H9 (cell line): ENCODE measurements at regions not wholly inside any gene's neighbourhood (a gene's known extent, or its start where the extent isn't known, plus 50 kb on each side); places are given as distances from the start of the nearest gene placed in this dataset.
A peak's percentile ranks its signal among the peaks of the same experiment; 100 is the strongest.

ENCODE experiments used
- DNase-seq: peaks from one replicate; pipeline ENCODE4 v3.0.0-alpha.2; 2017
- H2AFZ ChIP-seq: one replicate; pipeline ENCODE4 v1.6.1; 2013; ENCODE audit warnings: mild to moderate bottlenecking, low read length, control low read depth, moderate library complexity
- H2AK5ac ChIP-seq: 2 replicates; pipeline ENCODE4 v1.6.1; 2013; ENCODE audit warnings: low read length, control low read depth, mixed read lengths; ENCODE audit not compliant: insufficient read length
- H2BK120ac ChIP-seq: one replicate; pipeline ENCODE4 v1.6.1; 2013; ENCODE audit warnings: low read depth, mild to moderate bottlenecking, low read length, control low read depth, inconsistent platforms; ENCODE audit not compliant: poor library complexity, severe bottlenecking
- H2BK12ac ChIP-seq: 2 replicates; pipeline ENCODE4 v1.6.1; 2013; ENCODE audit warnings: low read length, control low read depth, mixed read lengths, low read depth; ENCODE audit not compliant: insufficient read length
- H2BK15ac ChIP-seq: 2 replicates; pipeline ENCODE4 v1.6.1; 2013; ENCODE audit warnings: low read depth, low read length, control low read depth
- H2BK20ac ChIP-seq: one replicate; pipeline ENCODE4 v1.6.1; 2013; ENCODE audit warnings: low read depth, mild to moderate bottlenecking, low read length, control low read depth, inconsistent platforms; ENCODE audit not compliant: poor library complexity, severe bottlenecking
- H2BK5ac ChIP-seq: 2 replicates; pipeline ENCODE4 v1.6.1; 2013; ENCODE audit warnings: low read length, control low read depth, mixed read lengths; ENCODE audit not compliant: insufficient read length
- H3K14ac ChIP-seq: 2 replicates; pipeline ENCODE4 v1.6.1; 2013; ENCODE audit warnings: low read length, control low read depth; ENCODE audit not compliant: insufficient read depth
- H3K18ac ChIP-seq: 2 replicates; pipeline ENCODE4 v1.6.1; 2013; ENCODE audit warnings: low read depth, mild to moderate bottlenecking, mixed read lengths, low read length, control low read depth; ENCODE audit not compliant: insufficient read length
- H3K23ac ChIP-seq: 2 replicates; pipeline ENCODE4 v1.6.1; 2013; ENCODE audit warnings: low read length, control low read depth, mixed read lengths, low read depth; ENCODE audit not compliant: insufficient read length
- H3K23me2 ChIP-seq: 2 replicates; pipeline ENCODE4 v1.6.1; 2013; ENCODE audit warnings: low read depth, mild to moderate bottlenecking, mixed read lengths, low read length, control low read depth; ENCODE audit not compliant: insufficient read length, poor library complexity, severe bottlenecking
- H3K27ac ChIP-seq: 2 replicates; pipeline ENCODE4 v1.5.1; 2013; ENCODE audit warnings: low read length, control low read depth, mixed read lengths, low read depth; ENCODE audit not compliant: insufficient read length
- H3K27me3 ChIP-seq: 2 replicates; pipeline ENCODE4 v1.6.1; 2013; ENCODE audit warnings: low read length, control low read depth, inconsistent platforms; ENCODE audit not compliant: insufficient read depth
- H3K4ac ChIP-seq: 2 replicates; pipeline ENCODE4 v1.6.1; 2013; ENCODE audit warnings: low read depth, mild to moderate bottlenecking, control low read depth, inconsistent platforms, low read length, moderate library complexity
- H3K4me1 ChIP-seq: 2 replicates; pipeline ENCODE4 v1.6.1; 2013; ENCODE audit warnings: low read length, control low read depth, inconsistent platforms; ENCODE audit not compliant: insufficient read depth
- H3K4me2 ChIP-seq: 2 replicates; pipeline ENCODE4 v1.6.1; 2013; ENCODE audit warnings: low read length, control low read depth, mixed read lengths; ENCODE audit not compliant: insufficient read length, insufficient read depth
- H3K56ac ChIP-seq: 2 replicates; pipeline ENCODE4 v1.6.1; 2013; ENCODE audit warnings: low read depth, mild to moderate bottlenecking, mixed read lengths, low read length, control low read depth; ENCODE audit not compliant: insufficient read length
- H3K79me1 ChIP-seq: 2 replicates; pipeline ENCODE4 v1.6.1; 2013; ENCODE audit warnings: low read depth, mild to moderate bottlenecking, moderate library complexity, low read length, control low read depth, inconsistent platforms; ENCODE audit not compliant: insufficient read depth, poor library complexity, severe bottlenecking
- H3K79me2 ChIP-seq: 2 replicates; pipeline ENCODE4 v1.6.1; 2013; ENCODE audit warnings: low read length, control low read depth, inconsistent platforms; ENCODE audit not compliant: insufficient read depth
- H3K9ac ChIP-seq: 2 replicates; pipeline ENCODE4 v1.6.1; 2013; ENCODE audit warnings: low read length, control low read depth, mixed read lengths; ENCODE audit not compliant: insufficient read length; ENCODE audit errors: extremely low read depth
- H3K9me3 ChIP-seq: one replicate; pipeline ENCODE4 v1.6.1; 2013; ENCODE audit warnings: low read depth, low read length, inconsistent platforms; ENCODE audit not compliant: control insufficient read depth
- H3T11ph ChIP-seq: one replicate; pipeline ENCODE4 v1.6.1; 2013; ENCODE audit warnings: mild to moderate bottlenecking, low read length, control low read depth, inconsistent platforms
- H4K20me1 ChIP-seq: one replicate; pipeline ENCODE4 v1.6.1; 2013; ENCODE audit not compliant: control insufficient read depth, insufficient read length, insufficient read depth
- H4K5ac ChIP-seq: 2 replicates; pipeline ENCODE4 v1.6.1; 2013; ENCODE audit warnings: low read depth, mild to moderate bottlenecking, mixed read lengths, low read length, control low read depth; ENCODE audit not compliant: insufficient read length
- H4K8ac ChIP-seq: replicated peaks from 2 replicates; pipeline ENCODE4 v1.6.1; 2013; ENCODE audit warnings: low read length, control low read depth, mixed read lengths, low read depth; ENCODE audit not compliant: insufficient read length
- H4K91ac ChIP-seq: 2 replicates; pipeline ENCODE4 v1.6.1; 2013; ENCODE audit warnings: low read depth, mild to moderate bottlenecking, moderate library complexity, mixed read lengths, low read length, control low read depth; ENCODE audit not compliant: insufficient read length
- H3K27ac Mint-ChIP-seq, 3 experiments: 2 replicates in 2 of 3; 3 replicates in 1 of 3; pipeline ENCODE4 v1.8.0; 2020 to 2021; ENCODE audit warnings: mixed read lengths in 3 of 3, mild to moderate bottlenecking in 1 of 3, moderate library complexity in 1 of 3
- H3K27me3 Mint-ChIP-seq: 2 replicates; pipeline ENCODE4 v1.8.0; 2021; ENCODE audit warnings: low read depth, mild to moderate bottlenecking, moderate library complexity, mixed read lengths
- H3K36me3 Mint-ChIP-seq, 3 experiments: 2 replicates in 2 of 3; 3 replicates in 1 of 3; pipeline ENCODE4 v1.8.0; 2020 to 2021; ENCODE audit warnings: low read depth in 3 of 3, mixed read lengths in 3 of 3; ENCODE audit not compliant: insufficient read depth in 1 of 3
- H3K4me1 Mint-ChIP-seq, 2 experiments: 2 replicates each; pipeline ENCODE4 v1.8.0; 2020; ENCODE audit warnings: mixed read lengths in 2 of 2
- H3K4me3 Mint-ChIP-seq, 2 experiments: 2 replicates in 1 of 2; 3 replicates in 1 of 2; pipeline ENCODE4 v1.8.0; 2020 to 2021; ENCODE audit warnings: mild to moderate bottlenecking in 2 of 2, mixed read lengths in 2 of 2, moderate library complexity in 1 of 2
- H3K9me3 Mint-ChIP-seq, 2 experiments: 2 replicates in 1 of 2; 3 replicates in 1 of 2; pipeline ENCODE4 v1.8.0; 2020; ENCODE audit warnings: mild to moderate bottlenecking in 2 of 2, mixed read lengths in 2 of 2, moderate library complexity in 1 of 2
- CTCF ChIP-seq: fragments of 200-600 bp; sonication (generic); conservative IDR thresholded peaks from 3 replicates; pipeline ENCODE4 v1.8.0; 2021; ENCODE audit warnings: antibody characterized with exemption, mild to moderate bottlenecking
- WGBS: extraction: QIAGEN DNeasy Blood & Tissue Kit; methylation state at CpG from one replicate; pipeline ENCODE4 v1.1.7; 2013; ENCODE audit warnings: missing lambda C conversion rate, low lambda C conversion rate, mixed read lengths; ENCODE audit not compliant: insufficient read length; ENCODE audit errors: extremely low coverage; 5-methylcytosine and 5-hydroxymethylcytosine counted together

GRCh38 chr2:39516347-39517101 is 79.4 kb upstream of the MAP4K3 start:
- Histone ChIP-seq H3K79me2 (no peaks in the 10 kb centered on the region), H2BK12ac (no peak overlapping the region), H3K14ac (peak overlapping the region; percentile 45; the same call in 1 of the 2 replicates), H4K91ac (no peak overlapping the region), H2BK5ac (no peak overlapping the region), H4K20me1 (no peaks in the 10 kb centered on the region), H3K23me2 (no peaks in the 10 kb centered on the region), H3K23ac (no peak overlapping the region), H3K9ac (no peak overlapping the region), H2BK20ac (no peak overlapping the region), H3K79me1 (no peaks in the 10 kb centered on the region), H4K5ac (no peak overlapping the region), H2BK15ac (no peak overlapping the region), H3K4me1 (peaks cover 20% of the 10 kb centered on the region), H2AK5ac (no peak overlapping the region), H3K27me3 (no peaks in the 10 kb centered on the region), H3K18ac (peak overlapping the region; percentile 18), H3K4me2 (peak overlapping the region; percentile 2), H2BK120ac (no peak overlapping the region), H3K56ac (no peak overlapping the region), H3T11ph (no peak overlapping the region), H3K9me3 (peaks cover 16% of the 10 kb centered on the region), H3K4ac (no peak overlapping the region), H4K8ac (no peak overlapping the region), H2AFZ (no peak overlapping the region), H3K27ac (peak overlapping the region; percentile 92)
- no peaks in the 10 kb centered on the region for H3K27me3 Mint-ChIP-seq
- peaks cover 57 to 60% of the 10 kb centered on the region in 2 experiments for H3K4me1 Mint-ChIP-seq
- peak; percentile 50; the same call in 2 of the 3 replicates for TF ChIP-seq CTCF
- peak; percentile 70 for DNase-seq
- peak overlapping the region in 1 of 2 experiments; percentile 66; a peak in 4 of 5 replicates for H3K4me3 Mint-ChIP-seq
- H3K27ac Mint-ChIP-seq: peak overlapping the region; percentile 77 to 99 (median 79)
- no CpG with 5 or more reads among the region's 8 CpGs for WGBS
- peaks cover 19 to 30% (median 22%) of the 10 kb centered on the region in 3 experiments for H3K36me3 Mint-ChIP-seq
- H3K9me3 Mint-ChIP-seq: peaks cover 13 to 17% of the 10 kb centered on the region in 2 experiments
